ENCODE measurements at regions not wholly inside any gene's neighbourhood (a gene's known extent, or its start where the extent isn't known, plus 50 kb on each side); places are given as distances from the start of the nearest gene placed in this dataset.

DNA sequence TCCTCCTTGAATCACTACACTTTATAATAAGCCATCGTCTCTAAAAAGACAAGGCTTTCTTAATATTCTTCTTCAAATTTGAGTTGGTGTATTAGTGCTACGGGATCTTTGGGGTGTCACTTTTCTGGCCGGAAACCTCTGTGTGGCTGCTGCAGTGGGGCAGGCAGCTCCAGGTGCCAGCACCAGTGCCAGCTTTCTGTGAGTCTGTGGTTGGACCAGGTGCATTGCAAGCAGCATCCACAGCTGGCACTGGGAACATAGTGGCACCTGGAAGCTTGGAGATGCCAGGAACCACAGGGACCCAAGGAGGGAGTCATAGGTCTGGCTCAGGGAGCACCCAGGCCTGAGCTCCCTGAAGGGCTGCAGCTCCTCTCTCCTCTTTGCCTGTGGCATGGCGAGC is 111.8 kb upstream of the RUNX3 start:
- Mint-ChIP-seq H3K36me3 (ENCODE audit: insufficient read depth) (peaks cover 3% of the 10 kb centered on the region), H3K27me3 (no peaks in the 10 kb centered on the region), H3K4me3 (peak overlapping the region; percentile 28), H3K4me1 (peaks cover 51% of the 10 kb centered on the region), H3K27ac (ENCODE audit: low read depth) (no peak overlapping the region), H3K9me3 (no peaks in the 10 kb centered on the region)
- no peak for ATAC-seq (replicated peaks; ENCODE audit: extremely low read depth, poor library complexity, severe bottlenecking)
- no peak for DNase-seq (ENCODE audit: low spot score in 2 of 2)

DNA sequence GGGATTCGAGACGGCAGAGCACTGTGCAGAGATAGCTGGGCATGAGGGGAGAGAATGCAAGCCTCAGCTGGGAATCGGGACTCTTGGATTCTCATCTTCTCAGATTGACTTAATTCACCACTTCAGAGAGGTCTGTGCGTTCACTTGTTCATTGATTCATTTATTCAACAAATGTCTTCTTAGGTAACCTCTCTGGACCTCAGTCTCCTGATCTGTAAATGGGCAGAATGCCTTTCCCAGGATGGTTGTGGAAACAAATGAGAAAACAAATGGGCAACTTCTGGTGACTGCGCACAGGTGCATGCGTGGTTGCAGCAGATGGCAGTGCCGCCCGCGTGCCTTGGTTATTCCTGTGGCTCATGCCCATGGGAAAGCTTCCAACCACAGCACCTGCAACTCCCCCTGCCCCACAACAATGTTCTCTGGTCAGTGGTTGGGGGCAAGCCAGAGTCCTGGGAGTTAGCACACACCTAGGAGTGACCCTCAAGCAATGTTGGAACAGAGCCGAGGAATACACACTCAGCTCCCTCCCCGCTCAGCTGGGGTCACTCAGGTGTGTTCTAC is 110.1 kb upstream of the RUNX3 start:
- Mint-ChIP-seq H3K36me3 (ENCODE audit: insufficient read depth) (peaks cover 3% of the 10 kb centered on the region), H3K4me1 (peaks cover 52% of the 10 kb centered on the region), H3K9me3 (no peaks in the 10 kb centered on the region), H3K4me3 (no peak overlapping the region), H3K27me3 (no peaks in the 10 kb centered on the region), H3K27ac (ENCODE audit: low read depth) (no peak overlapping the region)
- no peak for DNase-seq (ENCODE audit: low spot score in 2 of 2)
- no peak for ATAC-seq (replicated peaks; ENCODE audit: extremely low read depth, poor library complexity, severe bottlenecking)

DNA sequence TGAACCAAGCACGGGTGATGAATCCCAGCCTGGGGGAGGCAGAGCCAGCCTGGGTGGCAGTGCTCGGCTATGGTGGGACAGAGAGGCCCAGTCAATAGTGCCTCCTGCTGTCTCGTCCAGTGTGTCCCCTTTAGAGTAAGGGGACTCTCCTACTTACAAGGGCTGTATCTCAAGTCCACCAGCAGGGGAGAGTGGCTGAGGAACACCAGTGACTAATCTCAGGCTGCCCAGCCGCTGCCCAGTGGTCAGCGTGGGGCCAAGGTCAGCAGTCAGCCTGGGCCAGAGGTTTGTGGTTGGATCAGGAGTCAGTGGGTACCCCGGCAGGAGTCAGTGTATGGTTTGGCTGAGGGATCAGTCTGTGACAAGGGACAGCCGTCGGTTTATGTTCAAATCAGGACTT is 109.2 kb upstream of the RUNX3 start:
- Mint-ChIP-seq H3K4me3 (no peak overlapping the region), H3K36me3 (ENCODE audit: insufficient read depth) (peaks cover 3% of the 10 kb centered on the region), H3K9me3 (no peaks in the 10 kb centered on the region), H3K4me1 (peaks cover 44% of the 10 kb centered on the region), H3K27me3 (no peaks in the 10 kb centered on the region), H3K27ac (ENCODE audit: low read depth) (no peak overlapping the region)
- DNase-seq (ENCODE audit: low spot score in 2 of 2): no peak
- no peak for ATAC-seq (replicated peaks; ENCODE audit: extremely low read depth, poor library complexity, severe bottlenecking)

DNA sequence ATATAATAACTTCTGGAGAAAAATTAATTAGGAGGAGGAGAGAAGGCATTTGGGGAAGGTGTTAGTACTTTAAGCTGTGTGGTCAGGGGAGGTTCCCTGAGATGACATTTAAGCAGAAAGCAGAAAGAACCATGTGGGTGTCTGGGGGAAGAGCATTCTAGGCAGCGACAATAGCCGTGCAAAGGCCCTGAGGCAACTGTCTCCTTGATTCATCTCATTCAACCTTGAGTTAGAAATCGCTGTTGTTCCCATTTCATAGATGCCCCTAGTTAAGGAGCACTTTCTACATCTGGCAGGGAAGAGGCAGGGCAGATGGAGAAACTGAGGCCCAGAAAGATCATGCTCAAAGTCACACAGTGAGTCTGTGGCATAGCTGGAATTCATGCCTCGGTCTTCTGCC is 108.6 kb upstream of the RUNX3 start:
- Mint-ChIP-seq H3K27ac (ENCODE audit: low read depth) (no peak overlapping the region), H3K4me3 (no peak overlapping the region), H3K9me3 (no peaks in the 10 kb centered on the region), H3K27me3 (no peaks in the 10 kb centered on the region), H3K4me1 (peaks cover 39% of the 10 kb centered on the region), H3K36me3 (ENCODE audit: insufficient read depth) (peaks cover 3% of the 10 kb centered on the region)
- no peak for DNase-seq (ENCODE audit: low spot score in 2 of 2)
- ATAC-seq (replicated peaks; ENCODE audit: extremely low read depth, poor library complexity, severe bottlenecking): no peak

DNA sequence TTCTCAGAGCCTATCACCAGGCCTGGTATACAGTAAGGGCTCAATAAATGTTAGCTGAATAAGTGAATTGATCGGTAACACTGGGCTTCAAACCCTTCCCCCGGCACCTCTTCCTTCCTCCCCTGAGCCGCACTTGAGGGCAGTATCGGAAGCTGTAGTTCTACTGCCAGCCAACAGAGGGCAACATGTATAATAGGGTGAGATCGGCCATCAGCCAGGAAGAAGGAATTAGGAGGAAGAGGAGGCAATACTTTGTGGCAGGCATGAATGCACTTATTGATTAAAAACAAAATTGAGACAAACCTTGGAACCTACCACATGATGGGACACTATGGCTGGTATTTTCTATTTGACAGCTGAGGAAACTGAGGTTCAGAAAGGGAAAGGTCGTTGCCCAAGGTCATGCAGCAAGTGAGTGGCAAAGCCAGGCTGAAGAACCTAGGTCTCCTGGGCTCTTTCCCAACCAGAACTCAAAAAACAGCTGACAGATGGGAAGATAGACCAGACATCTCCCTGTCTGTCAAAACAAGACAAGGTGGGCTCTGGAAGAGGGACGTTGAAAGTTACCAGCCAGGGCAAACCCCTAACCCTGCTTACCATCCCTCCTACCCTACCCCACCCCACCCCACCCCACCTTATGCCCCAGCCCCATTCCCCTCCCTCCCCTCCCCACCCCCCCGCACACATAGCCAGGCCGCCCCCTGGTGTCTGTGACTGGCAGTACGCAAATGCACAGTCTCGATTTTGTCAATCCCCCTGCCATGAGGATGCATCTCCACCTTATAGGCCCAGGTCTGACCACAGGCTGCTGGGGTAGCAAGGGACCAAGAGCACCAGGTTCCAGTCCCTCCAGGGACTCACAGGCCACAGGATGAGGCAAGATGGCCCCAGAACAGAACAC is 107.3 kb upstream of the RUNX3 start:
- H3K27me3 Mint-ChIP-seq: no peaks in the 10 kb centered on the region
- peaks cover 39% of the 10 kb centered on the region for H3K4me1 Mint-ChIP-seq
- H3K4me3 Mint-ChIP-seq: peak overlapping the region; percentile 1
- DNase-seq (ENCODE audit: low spot score in 2 of 2) (peak; percentile 39 to 46), ATAC-seq (replicated peaks; ENCODE audit: extremely low read depth, poor library complexity, severe bottlenecking) (no peak)
- peaks cover 3% of the 10 kb centered on the region for H3K36me3 Mint-ChIP-seq (ENCODE audit: insufficient read depth)
- peak overlapping the region; percentile 22 for H3K27ac Mint-ChIP-seq (ENCODE audit: low read depth)
- no peaks in the 10 kb centered on the region for H3K9me3 Mint-ChIP-seq

DNA sequence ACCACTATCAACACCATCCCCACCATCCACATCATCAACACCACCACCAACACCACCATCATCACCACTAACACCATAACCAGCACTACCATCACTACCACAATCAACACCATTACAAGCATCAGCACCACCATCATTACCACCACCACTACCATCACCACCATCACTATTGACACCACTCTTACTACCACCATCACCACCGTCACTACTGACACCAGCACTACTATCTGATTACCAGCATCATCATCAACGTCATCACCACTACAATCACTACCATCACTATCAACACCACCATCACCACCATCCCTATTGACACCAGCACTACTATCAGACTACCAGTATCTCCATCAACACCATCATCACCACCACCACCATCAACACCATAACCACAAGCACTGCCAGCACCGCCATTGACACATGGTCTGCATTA is 106.1 kb upstream of the RUNX3 start:
- no peak overlapping the region for H3K27ac Mint-ChIP-seq (ENCODE audit: low read depth)
- H3K27me3 Mint-ChIP-seq: no peaks in the 10 kb centered on the region
- H3K4me1 Mint-ChIP-seq: peaks cover 38% of the 10 kb centered on the region
- H3K36me3 Mint-ChIP-seq (ENCODE audit: insufficient read depth): peaks cover 7% of the 10 kb centered on the region
- peak; percentile 35 for ATAC-seq (replicated peaks; ENCODE audit: extremely low read depth, poor library complexity, severe bottlenecking)
- H3K9me3 Mint-ChIP-seq: no peaks in the 10 kb centered on the region
- peak in 1 of 2 donors; percentile 53 for DNase-seq (ENCODE audit: low spot score in 2 of 2)
- H3K4me3 Mint-ChIP-seq: no peak overlapping the region

DNA sequence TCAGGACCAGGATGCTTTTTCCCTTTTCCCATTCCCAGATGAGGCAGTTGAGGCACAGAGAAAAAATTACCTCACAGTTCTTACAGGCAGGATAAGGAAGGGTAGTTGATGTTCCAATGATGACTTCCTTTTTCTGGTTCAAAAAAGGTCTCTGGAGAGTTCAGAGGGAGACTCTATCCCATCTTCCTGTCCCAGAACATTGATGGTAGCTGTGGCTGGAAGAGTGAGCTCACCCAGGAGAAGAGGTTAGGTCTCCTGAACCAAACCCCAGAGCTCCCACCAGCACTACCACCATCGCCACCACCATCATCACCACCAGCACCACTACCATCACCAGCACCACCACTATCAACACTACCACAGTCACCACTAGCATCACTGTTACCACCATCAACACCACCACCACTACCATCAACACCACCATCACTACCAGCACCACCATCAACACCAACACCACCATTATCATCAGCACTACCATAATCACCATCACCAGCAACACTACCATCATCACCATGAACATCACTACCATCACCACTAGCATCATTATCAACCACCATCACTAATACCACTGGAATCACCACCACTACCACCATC is 105.5 kb upstream of the RUNX3 start:
- Mint-ChIP-seq H3K27me3 (no peaks in the 10 kb centered on the region), H3K27ac (ENCODE audit: low read depth) (no peak overlapping the region)

DNA sequence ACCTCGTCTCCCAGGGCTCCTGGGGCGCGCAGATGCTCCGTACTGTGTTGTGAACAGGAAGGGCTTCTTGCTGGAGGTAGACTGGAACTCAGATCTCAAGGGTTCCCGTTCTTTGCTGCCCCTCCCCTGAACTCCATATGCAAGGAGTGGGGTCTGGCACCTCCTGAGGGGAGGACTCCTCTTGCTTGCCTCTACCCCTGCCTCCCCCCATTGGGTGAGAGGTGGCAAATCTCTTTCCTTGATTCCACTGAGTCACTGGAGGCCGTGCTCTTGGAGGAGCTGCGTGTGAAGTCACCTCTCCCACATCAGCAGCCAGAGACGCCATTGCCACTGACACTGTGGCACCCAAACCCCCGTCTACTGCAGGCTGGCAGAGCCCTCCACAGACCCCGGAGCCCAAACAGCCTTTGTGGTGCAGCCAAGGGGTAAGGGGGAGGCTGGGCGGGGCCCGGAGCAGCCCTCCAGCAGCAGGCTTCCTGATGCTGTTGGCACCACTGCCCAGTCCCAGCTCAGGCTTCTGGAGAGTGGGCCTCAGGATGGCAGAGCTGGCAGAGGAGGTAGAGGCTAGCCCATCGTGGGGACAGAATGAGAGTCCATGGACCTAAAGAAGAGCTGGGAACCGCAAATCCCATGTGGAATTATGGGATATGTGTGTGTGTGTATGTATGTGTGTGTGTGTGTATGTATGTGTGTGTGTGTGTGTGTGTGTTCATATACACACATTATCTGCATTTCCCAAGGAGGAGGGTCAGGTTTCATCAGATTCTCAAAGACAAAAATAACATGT is 104.9 kb upstream of the RUNX3 start:
- peaks cover 45% of the 10 kb centered on the region for H3K4me1 Mint-ChIP-seq
- no peak for ATAC-seq (replicated peaks; ENCODE audit: extremely low read depth, poor library complexity, severe bottlenecking)
- no peak for DNase-seq (ENCODE audit: low spot score in 2 of 2)
- no peaks in the 10 kb centered on the region for H3K27me3 Mint-ChIP-seq
- H3K27ac Mint-ChIP-seq (ENCODE audit: low read depth): no peak overlapping the region
- H3K4me3 Mint-ChIP-seq: no peak overlapping the region
- no peaks in the 10 kb centered on the region for H3K9me3 Mint-ChIP-seq
- H3K36me3 Mint-ChIP-seq (ENCODE audit: insufficient read depth): peaks cover 12% of the 10 kb centered on the region

More for the DNA sequence above, 105.5 kb upstream of the RUNX3 start:
- H3K9me3 Mint-ChIP-seq: no peaks in the 10 kb centered on the region
- no peak for ATAC-seq (replicated peaks; ENCODE audit: extremely low read depth, poor library complexity, severe bottlenecking)
- peaks cover 10% of the 10 kb centered on the region for H3K36me3 Mint-ChIP-seq (ENCODE audit: insufficient read depth)
- no peak for DNase-seq (ENCODE audit: low spot score in 2 of 2)
- peaks cover 38% of the 10 kb centered on the region for H3K4me1 Mint-ChIP-seq
- no peak overlapping the region for H3K4me3 Mint-ChIP-seq

DNA sequence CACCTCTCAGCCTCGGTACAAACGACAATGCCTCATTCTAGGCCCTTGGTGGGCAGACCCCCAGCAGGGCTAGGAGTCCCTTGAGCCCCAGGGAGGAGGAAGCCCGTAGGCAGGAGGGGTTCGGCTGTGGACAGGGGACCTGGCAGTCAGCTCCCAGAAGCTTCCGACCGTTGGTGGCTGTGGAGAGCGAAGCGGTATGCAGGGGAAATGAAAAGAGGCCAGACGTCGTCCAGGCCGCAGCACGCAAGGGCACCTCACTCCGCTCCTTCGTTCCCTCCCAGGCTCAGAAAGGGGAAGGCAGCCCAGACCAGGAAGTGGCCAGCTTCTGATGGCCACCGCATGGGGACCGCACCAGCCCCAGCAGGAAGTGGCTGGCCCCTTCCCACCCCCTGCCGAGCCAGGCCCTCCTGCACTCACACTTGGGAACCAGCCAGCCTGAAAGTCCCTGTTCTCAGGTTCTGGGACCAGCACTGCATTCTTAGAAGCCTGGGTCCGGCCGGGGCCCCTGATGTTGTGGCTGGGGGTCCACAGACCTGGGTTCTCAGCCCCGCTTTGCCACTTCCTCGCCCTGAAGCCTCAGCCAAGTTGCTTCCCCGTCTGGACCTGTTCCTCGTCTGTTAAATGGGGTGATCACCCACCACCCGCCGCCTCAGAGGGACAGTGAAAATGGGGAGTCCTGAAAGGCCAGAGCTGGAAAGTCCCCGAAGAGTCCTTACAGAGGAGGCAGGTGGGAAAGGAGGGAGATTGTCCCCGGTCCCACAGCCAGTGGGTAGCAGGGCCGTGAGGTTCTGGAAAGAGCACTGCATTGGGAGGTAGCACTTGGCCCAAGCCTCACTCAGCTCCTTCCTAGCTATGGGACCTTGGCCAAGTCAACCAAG is 104.0 kb upstream of the RUNX3 start:
- H3K36me3 Mint-ChIP-seq (ENCODE audit: insufficient read depth): peaks cover 16% of the 10 kb centered on the region
- no peak overlapping the region for H3K4me3 Mint-ChIP-seq
- ATAC-seq (replicated peaks; ENCODE audit: extremely low read depth, poor library complexity, severe bottlenecking): no peak
- DNase-seq (ENCODE audit: low spot score in 2 of 2): no peak
- peaks cover 53% of the 10 kb centered on the region for H3K4me1 Mint-ChIP-seq
- no peaks in the 10 kb centered on the region for H3K9me3 Mint-ChIP-seq
- H3K27me3 Mint-ChIP-seq: no peaks in the 10 kb centered on the region
- H3K27ac Mint-ChIP-seq (ENCODE audit: low read depth): peak overlapping the region; percentile 99

DNA sequence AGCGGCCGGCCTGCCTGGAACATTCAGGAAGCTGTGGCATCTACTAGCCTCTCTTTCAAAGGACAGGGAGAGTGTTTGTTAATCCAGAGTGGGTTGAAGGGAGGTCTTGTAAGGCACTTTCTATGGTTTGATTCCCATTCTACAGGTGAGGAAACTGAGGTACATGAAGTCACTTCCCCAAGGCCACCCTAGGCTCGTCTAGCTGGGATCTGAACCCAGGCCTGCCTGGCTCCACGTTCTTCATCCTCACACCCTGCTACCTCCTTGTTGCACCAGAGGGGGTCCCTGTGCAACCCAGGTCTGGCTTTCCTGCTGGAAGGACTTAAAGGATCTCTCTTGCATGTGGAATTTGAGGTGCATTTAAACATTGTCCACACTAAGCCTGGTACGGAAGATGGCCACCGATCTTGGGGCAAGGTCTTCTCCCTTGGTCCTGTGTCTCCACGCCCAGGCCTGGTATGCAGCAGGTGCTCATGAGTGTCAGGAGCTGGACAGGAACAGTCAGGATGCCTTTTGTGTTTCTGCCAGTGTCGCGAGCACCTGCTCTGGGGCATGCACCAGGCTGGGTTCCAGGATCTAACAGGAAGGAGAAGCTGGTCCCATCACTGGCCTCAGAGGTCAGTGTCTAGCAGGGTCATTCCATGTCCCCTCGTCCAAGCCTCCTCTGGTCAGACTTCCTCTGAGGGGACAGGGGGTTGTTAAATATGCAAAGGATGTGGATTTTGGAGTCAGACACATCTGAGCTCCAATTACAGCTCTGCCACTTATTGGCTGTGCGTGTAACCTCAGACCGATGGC is 103.2 kb upstream of the RUNX3 start:
- DNase-seq (ENCODE audit: low spot score in 2 of 2) (no peak), ATAC-seq (replicated peaks; ENCODE audit: extremely low read depth, poor library complexity, severe bottlenecking) (no peak)
- peak overlapping the region; percentile 61 for H3K4me3 Mint-ChIP-seq
- peak overlapping the region; percentile 99 for H3K27ac Mint-ChIP-seq (ENCODE audit: low read depth)
- peaks cover 16% of the 10 kb centered on the region for H3K36me3 Mint-ChIP-seq (ENCODE audit: insufficient read depth)
- H3K9me3 Mint-ChIP-seq: no peaks in the 10 kb centered on the region
- peaks cover 57% of the 10 kb centered on the region for H3K4me1 Mint-ChIP-seq
- H3K27me3 Mint-ChIP-seq: no peaks in the 10 kb centered on the region

DNA sequence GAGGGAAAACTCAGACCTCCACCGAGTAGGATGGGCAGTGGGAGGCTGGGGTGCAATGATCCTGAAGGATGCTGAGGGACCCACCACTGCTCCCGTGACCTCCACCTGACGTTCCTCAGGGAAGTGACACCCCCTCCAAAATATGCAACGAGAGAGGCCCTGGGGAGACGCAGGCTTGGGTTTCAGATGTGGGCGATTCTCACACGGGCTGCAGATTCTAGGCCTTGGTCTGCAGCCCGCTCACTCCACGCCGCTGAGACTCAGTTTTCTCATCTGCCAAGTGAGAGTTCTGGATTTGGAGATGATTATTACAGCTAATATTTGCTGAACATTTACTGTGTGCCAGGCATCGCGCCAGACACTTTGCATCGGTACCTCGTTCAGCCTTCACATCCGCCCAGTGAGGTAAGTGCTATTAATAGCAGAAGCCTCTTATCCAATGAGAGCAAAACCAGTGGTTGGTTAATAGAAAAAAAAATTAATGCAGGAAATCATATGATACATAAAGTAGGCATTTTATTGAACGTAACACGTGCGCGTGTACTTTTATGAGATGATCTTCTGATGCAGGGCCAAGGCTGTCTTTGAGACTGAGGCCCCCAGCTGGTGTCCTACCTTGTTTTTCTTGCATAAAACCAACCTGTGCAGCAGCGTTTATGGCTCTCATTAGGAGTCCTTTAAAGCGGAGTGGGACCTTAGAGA is 102.0 kb upstream of the RUNX3 start:
- H3K4me3 Mint-ChIP-seq: peak overlapping the region; percentile 61

More for the DNA sequence above, 102.0 kb upstream of the RUNX3 start:
- ATAC-seq (replicated peaks; ENCODE audit: extremely low read depth, poor library complexity, severe bottlenecking) (peak; percentile 80), DNase-seq (ENCODE audit: low spot score in 2 of 2) (peak; percentile 41 to 71)
- peak overlapping the region; percentile 99 for H3K27ac Mint-ChIP-seq (ENCODE audit: low read depth)
- H3K9me3 Mint-ChIP-seq: no peaks in the 10 kb centered on the region
- H3K4me1 Mint-ChIP-seq: peaks cover 62% of the 10 kb centered on the region
- no peaks in the 10 kb centered on the region for H3K27me3 Mint-ChIP-seq
- peaks cover 14% of the 10 kb centered on the region for H3K36me3 Mint-ChIP-seq (ENCODE audit: insufficient read depth)
